Duodenal mucosa (tissue), 2 donors: ENCODE measurements at regions not wholly inside any gene's neighbourhood (a gene's known extent, or its start where the extent isn't known, plus 50 kb on each side); places are given as distances from the start of the nearest gene placed in this dataset.
"Not testable (repeated sequence)": the region's sequence is repeated elsewhere in the genome, so short reads cannot be mapped to it uniquely, and the experiment has no call there.

Experiments used
- H3K27ac ChIP-seq: one replicate; pipeline ENCODE4 v1.7.0; 2013; ENCODE audit warnings: low read depth, low read length
- H3K27me3 ChIP-seq, 2 donors: one replicate each; pipeline ENCODE4 v1.7.0; 2013; ENCODE audit warnings: low read length in 2 of 2, control low read depth in 1 of 2; ENCODE audit not compliant: insufficient read depth in 2 of 2, control insufficient read depth in 1 of 2
- H3K36me3 ChIP-seq, 2 donors: one replicate each; pipeline ENCODE4 v1.7.0; 2013; ENCODE audit warnings: low read length in 2 of 2, control low read depth in 1 of 2; ENCODE audit not compliant: insufficient read depth in 2 of 2, control insufficient read depth in 1 of 2
- H3K4me1 ChIP-seq, 2 donors: one replicate each; pipeline ENCODE4 v1.7.0; 2013; ENCODE audit warnings: low read length in 2 of 2, control low read depth in 1 of 2; ENCODE audit not compliant: insufficient read depth in 2 of 2, control insufficient read depth in 1 of 2
- H3K4me3 ChIP-seq, 2 donors: one replicate each; pipeline ENCODE4 v1.7.0; 2013; ENCODE audit warnings: low read length in 2 of 2, low read depth in 1 of 2
- H3K9ac ChIP-seq, 2 donors: one replicate each; pipeline ENCODE4 v1.7.0; 2013; ENCODE audit warnings: low read length in 2 of 2, low read depth in 1 of 2
- H3K9me3 ChIP-seq, 2 donors: one replicate each; pipeline ENCODE4 v1.7.0; 2013; ENCODE audit warnings: low read length in 2 of 2, control low read depth in 1 of 2; ENCODE audit not compliant: control insufficient read depth in 1 of 2

GRCh38 chr4:23113104-23113503 is 420.4 kb downstream of the GBA3 start:
- H3K27ac ChIP-seq: no peak overlapping the region
- no peaks in the 10 kb centered on the region for H3K4me1 ChIP-seq
- no peaks in the 10 kb centered on the region for H3K27me3 ChIP-seq
- no peaks in the 10 kb centered on the region for H3K9me3 ChIP-seq
- H3K9ac ChIP-seq: no peak overlapping the region
- no peak overlapping the region for H3K4me3 ChIP-seq
- no peaks in the 10 kb centered on the region for H3K36me3 ChIP-seq

- no peaks in the 10 kb centered on the region for H3K36me3 ChIP-seq
- no peaks in the 10 kb centered on the region for H3K4me1 ChIP-seq
- no peak overlapping the region for H3K27ac ChIP-seq
- H3K27me3 ChIP-seq: no peaks in the 10 kb centered on the region
- no peaks in the 10 kb centered on the region for H3K9me3 ChIP-seq
- H3K9ac ChIP-seq: no peak overlapping the region
- no peak overlapping the region for H3K4me3 ChIP-seq
These were observed 413.8 kb downstream of the GBA3 start for GRCh38 chr4:23106516-23106915.

GRCh38 chr4:23105759-23106370 is 413.1 kb downstream of the GBA3 start:
- no peaks in the 10 kb centered on the region for H3K27me3 ChIP-seq
- H3K9ac ChIP-seq: no peak overlapping the region
- H3K4me1 ChIP-seq: no peaks in the 10 kb centered on the region
- no peaks in the 10 kb centered on the region for H3K36me3 ChIP-seq
- no peaks in the 10 kb centered on the region for H3K9me3 ChIP-seq
- no peak overlapping the region for H3K4me3 ChIP-seq
- H3K27ac ChIP-seq: no peak overlapping the region

- Histone ChIP-seq H3K27ac (no peak overlapping the region), H3K36me3 (no peaks in the 10 kb centered on the region), H3K27me3 (no peaks in the 10 kb centered on the region), H3K9ac (no peak overlapping the region), H3K4me3 (no peak overlapping the region), H3K4me1 (no peaks in the 10 kb centered on the region), H3K9me3 (peaks cover 0 to 11% of the 10 kb centered on the region in 2 donors)
These were observed 404.5 kb downstream of the GBA3 start for GRCh38 chr4:23097251-23097650.

GRCh38 chr4:23091711-23092110 is 399.0 kb downstream of the GBA3 start:
- H3K4me1 ChIP-seq: no peaks in the 10 kb centered on the region
- H3K9me3 ChIP-seq: peaks cover 0 to 11% of the 10 kb centered on the region in 2 donors

GRCh38 chr4:23085249-23085568 is 392.5 kb downstream of the GBA3 start:
- no peaks in the 10 kb centered on the region for H3K36me3 ChIP-seq
- H3K9me3 ChIP-seq: peaks cover 0 to under 1% of the 10 kb centered on the region in 2 donors
- H3K27ac ChIP-seq: no peak overlapping the region
- H3K27me3 ChIP-seq: no peaks in the 10 kb centered on the region
- H3K4me3 ChIP-seq: no peak overlapping the region
- no peaks in the 10 kb centered on the region for H3K4me1 ChIP-seq
- no peak overlapping the region for H3K9ac ChIP-seq

More at GRCh38 chr4:23091711-23092110, 399.0 kb downstream of the GBA3 start:
- Histone ChIP-seq H3K36me3 (no peaks in the 10 kb centered on the region), H3K27ac (no peak overlapping the region), H3K27me3 (no peaks in the 10 kb centered on the region), H3K4me3 (no peak overlapping the region), H3K9ac (no peak overlapping the region)

- Histone ChIP-seq H3K9me3 (peaks cover 4 to 6% of the 10 kb centered on the region in 2 donors), H3K27ac (no peak overlapping the region), H3K4me1 (no peaks in the 10 kb centered on the region), H3K27me3 (no peaks in the 10 kb centered on the region), H3K4me3 (no peak overlapping the region), H3K36me3 (no peaks in the 10 kb centered on the region), H3K9ac (no peak overlapping the region)
These were observed 392.0 kb downstream of the GBA3 start for GRCh38 chr4:23084559-23085248.

- no peak overlapping the region for H3K9ac ChIP-seq
- no peaks in the 10 kb centered on the region for H3K36me3 ChIP-seq
- H3K9me3 ChIP-seq: peaks cover 5 to 7% of the 10 kb centered on the region in 2 donors
- H3K4me1 ChIP-seq: no peaks in the 10 kb centered on the region
- H3K27me3 ChIP-seq: no peaks in the 10 kb centered on the region
- no peak overlapping the region for H3K4me3 ChIP-seq
- H3K27ac ChIP-seq: no peak overlapping the region
These were observed 390.7 kb downstream of the GBA3 start for GRCh38 chr4:23083391-23083790.

GRCh38 chr4:23080171-23080570 is 387.4 kb downstream of the GBA3 start:
- not testable (repeated sequence) for H3K36me3 ChIP-seq, H3K9me3 ChIP-seq, H3K27me3 ChIP-seq, H3K4me3 ChIP-seq, H3K9ac ChIP-seq, H3K27ac ChIP-seq, H3K4me1 ChIP-seq

GRCh38 chr4:23070848-23071570 is 378.3 kb downstream of the GBA3 start:
- Histone ChIP-seq H3K9ac (no peak overlapping the region), H3K27ac (no peak overlapping the region), H3K4me1 (no peaks in the 10 kb centered on the region), H3K36me3 (no peaks in the 10 kb centered on the region), H3K27me3 (no peaks in the 10 kb centered on the region), H3K4me3 (no peak overlapping the region), H3K9me3 (no peaks in the 10 kb centered on the region)
